ENCODE measurements at regions not wholly inside any gene's neighbourhood (a gene's known extent, or its start where the extent isn't known, plus 50 kb on each side); places are given as distances from the start of the nearest gene placed in this dataset.

GRCh38 chr7:49577576-49577975, 195.9 kb upstream of the VWC2 start:
- TF ChIP-seq CREB1 (CRISPR knock-in tag; IDR thresholded peaks at IDR 0.05; ENCODE audit: low read depth) (no peak), CTCF (conservative IDR thresholded peaks at IDR 0.05; ENCODE audit: low read depth in 2 of 2) (no peak), REST (IDR thresholded peaks at IDR 0.05; ENCODE audit: unreplicated experiment) (no peak), STAT1 (IDR thresholded peaks at IDR 0.05; ENCODE audit: unreplicated experiment) (no peak), POLR2AphosphoS5 (IDR thresholded peaks at IDR 0.05; ENCODE audit: low read depth) (no peak), EZH2 (IDR thresholded peaks at IDR 0.05; ENCODE audit: low read depth, unreplicated experiment) (no peak), EZH2phosphoT487 (IDR thresholded peaks at IDR 0.05; ENCODE audit: unreplicated experiment) (no peak), JUNB (IDR thresholded peaks at IDR 0.05; ENCODE audit: unreplicated experiment) (no peak)

Measured in GM23338 (cell line).